HPDE6-E6E7 (cell line): ENCODE measurements at regions not wholly inside any gene's neighbourhood (a gene's known extent, or its start where the extent isn't known, plus 50 kb on each side); places are given as distances from the start of the nearest gene placed in this dataset.

Experiments used
- DNase-seq: peaks from one replicate; pipeline ENCODE4 v3.0.0; 2011; ENCODE audit warnings: missing footprints; ENCODE audit errors: extremely low spot score

GRCh38 chr4:180031330-180031729 is 2211.9 kb upstream of the TENM3 start:
- DNase-seq = no peak

- no peak for DNase-seq
Observed at GRCh38 chr4:180041576-180041975, 2201.6 kb upstream of the TENM3 start.

- DNase-seq = no peak
Observed at GRCh38 chr4:180052629-180053028, 2190.6 kb upstream of the TENM3 start.

- DNase-seq = no peak
Observed at GRCh38 chr4:180054291-180054690, 2188.9 kb upstream of the TENM3 start.

GRCh38 chr4:180057299-180057721 is 2185.9 kb upstream of the TENM3 start:
- DNase-seq = no peak

- DNase-seq = no peak
Observed at GRCh38 chr4:180057891-180058671, 2185.1 kb upstream of the TENM3 start.

GRCh38 chr4:180058691-180059215 is 2184.4 kb upstream of the TENM3 start:
- DNase-seq = no peak

- DNase-seq = no peak
Observed at GRCh38 chr4:180059216-180059881, 2183.9 kb upstream of the TENM3 start.

- DNase-seq = peak; percentile 15
Observed at GRCh38 chr4:180060159-180060889, 2182.9 kb upstream of the TENM3 start.

- no peak for DNase-seq
Observed at GRCh38 chr4:180081072-180081471, 2162.1 kb upstream of the TENM3 start.

GRCh38 chr4:180084561-180084960 is 2158.6 kb upstream of the TENM3 start:
- DNase-seq = no peak

- no peak for DNase-seq
Observed at GRCh38 chr4:180086480-180087190, 2156.6 kb upstream of the TENM3 start.

GRCh38 chr4:180098586-180098985 is 2144.6 kb upstream of the TENM3 start:
- DNase-seq = no peak

- DNase-seq = no peak
Observed at GRCh38 chr4:180099957-180100356, 2143.2 kb upstream of the TENM3 start.

- DNase-seq = no peak
Observed at GRCh38 chr4:180100433-180101344, 2142.5 kb upstream of the TENM3 start.

GRCh38 chr4:180101348-180102083 is 2141.7 kb upstream of the TENM3 start:
- DNase-seq = no peak

GRCh38 chr4:180103794-180104193 is 2139.4 kb upstream of the TENM3 start:
- DNase-seq = no peak

- DNase-seq = no peak
Observed at GRCh38 chr4:180105362-180105761, 2137.8 kb upstream of the TENM3 start.

- DNase-seq = no peak
Observed at GRCh38 chr4:180106122-180106521, 2137.1 kb upstream of the TENM3 start.

- no peak for DNase-seq
Observed at GRCh38 chr4:180106997-180107396, 2136.2 kb upstream of the TENM3 start.
